ENCODE measurements at regions not wholly inside any gene's neighbourhood (a gene's known extent, or its start where the extent isn't known, plus 50 kb on each side); places are given as distances from the start of the nearest gene placed in this dataset.

GRCh38 chr13:78326633-78327032 lies 276.7 kb downstream of the POU4F1 start:
- TF ChIP-seq CTCF (IDR thresholded peaks at IDR 0.05), result no peak
- no peak for TF ChIP-seq POLR2A (IDR thresholded peaks at IDR 0.05)
